DMS153 treated with DMSO at 0.1 percent for 48 hours (cell line): ENCODE measurements at regions not wholly inside any gene's neighbourhood (a gene's known extent, or its start where the extent isn't known, plus 50 kb on each side); places are given as distances from the start of the nearest gene placed in this dataset.
A peak's percentile ranks its signal among the peaks of the same experiment; 100 is the strongest.

ENCODE experiments used
- DNase-seq: peaks from one replicate; lab custom pipeline; 2025; ENCODE audit not compliant: unreplicated experiment; lab: John Stamatoyannopoulos, UW

DNA sequence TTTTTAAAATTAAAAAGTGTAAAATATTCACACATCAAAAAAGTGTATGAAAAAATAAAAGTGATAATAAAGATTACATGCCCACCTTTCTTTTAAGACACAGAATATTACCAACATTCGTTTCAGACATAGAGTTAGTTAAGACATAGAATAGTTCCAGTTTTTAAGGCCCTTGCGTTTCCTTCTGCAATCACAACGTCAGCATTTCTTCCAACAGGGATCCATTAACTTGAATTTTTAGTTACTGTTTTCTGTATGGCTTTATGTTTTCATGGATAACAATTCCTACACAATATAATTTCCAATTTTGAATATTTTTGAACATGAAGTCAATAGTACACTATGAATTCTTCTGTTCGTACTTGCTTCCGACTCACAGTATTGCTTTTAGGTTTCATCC is 170.8 kb upstream of the C11orf87 start:
- no peak for DNase-seq

DNA sequence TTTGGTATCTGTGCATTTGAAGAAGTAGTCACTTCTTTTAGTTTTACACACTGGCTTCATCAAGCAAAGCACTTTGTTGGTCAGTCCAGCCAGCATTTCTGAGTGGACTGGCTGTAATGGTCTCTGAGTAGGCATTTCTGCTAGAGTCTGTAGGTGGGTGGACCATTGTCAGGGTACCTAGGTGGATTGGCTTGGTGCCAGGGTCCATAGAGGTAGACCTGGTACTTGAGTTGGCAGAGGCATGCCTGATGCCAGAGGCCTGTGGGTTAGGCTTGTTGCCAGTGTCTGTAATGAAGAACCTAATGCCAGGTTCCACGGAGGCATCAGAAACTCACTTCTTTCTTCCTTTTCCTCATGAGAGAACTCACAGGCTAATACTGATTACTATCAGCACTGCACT is 157.9 kb upstream of the C11orf87 start:
- DNase-seq = no peak

DNA sequence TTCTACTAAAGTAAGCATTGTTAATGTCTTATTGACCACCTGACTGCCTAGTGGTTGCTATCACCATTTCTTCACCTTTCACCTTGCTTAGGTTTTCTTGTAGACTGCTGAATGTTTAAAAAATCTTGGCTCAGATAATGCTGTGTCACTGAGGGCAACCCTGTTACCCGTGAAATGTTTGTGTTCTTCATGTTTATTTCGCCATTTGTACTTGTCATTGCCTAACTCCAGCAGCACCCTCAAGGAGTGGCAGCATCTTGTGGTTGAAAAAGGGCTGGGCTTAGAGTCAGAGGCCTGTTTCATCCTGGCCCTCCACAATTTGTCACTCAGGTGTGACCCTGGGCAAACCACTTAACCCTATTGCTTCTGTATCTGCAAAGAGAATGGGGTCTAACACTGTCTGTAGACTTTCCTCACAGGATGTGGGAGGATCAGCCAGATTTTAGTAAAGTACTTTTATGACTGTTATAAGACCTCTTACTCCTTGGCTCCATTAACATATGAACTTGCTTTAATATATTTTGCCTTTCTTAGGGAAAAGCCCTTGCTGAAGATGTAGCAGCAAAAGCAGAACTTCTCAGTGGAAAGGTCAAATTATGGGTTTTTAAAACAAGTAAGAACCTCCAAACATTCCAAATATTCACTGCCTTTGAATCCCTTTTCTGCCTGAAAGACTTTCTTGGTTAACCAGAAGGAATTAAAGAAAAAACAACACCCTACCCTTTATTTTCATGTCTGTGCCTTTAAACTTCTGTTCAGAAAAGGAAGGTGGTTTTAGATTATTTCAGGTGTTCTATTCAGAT is 154.5 kb upstream of the C11orf87 start:
- DNase-seq = no peak

DNA sequence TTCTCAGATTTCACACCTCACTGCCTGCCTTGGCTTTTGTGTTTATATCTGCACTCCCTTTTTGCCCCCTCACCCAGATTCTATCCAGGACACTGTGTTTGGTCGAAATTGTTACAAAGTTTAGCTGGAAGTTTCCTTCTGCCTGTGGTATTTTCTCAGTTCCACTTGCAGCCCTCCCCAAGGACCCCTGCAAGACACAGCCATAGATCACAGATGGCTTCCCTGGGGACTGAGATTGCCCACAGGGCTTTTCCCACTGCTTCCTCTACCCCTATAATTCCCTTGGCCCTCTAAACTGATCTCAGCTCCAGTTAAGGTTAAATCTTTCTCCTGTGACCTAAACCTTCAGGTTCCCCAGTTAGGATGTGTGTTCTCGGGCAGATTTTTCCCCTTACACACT is 146.1 kb upstream of the C11orf87 start:
- no peak for DNase-seq

DNA sequence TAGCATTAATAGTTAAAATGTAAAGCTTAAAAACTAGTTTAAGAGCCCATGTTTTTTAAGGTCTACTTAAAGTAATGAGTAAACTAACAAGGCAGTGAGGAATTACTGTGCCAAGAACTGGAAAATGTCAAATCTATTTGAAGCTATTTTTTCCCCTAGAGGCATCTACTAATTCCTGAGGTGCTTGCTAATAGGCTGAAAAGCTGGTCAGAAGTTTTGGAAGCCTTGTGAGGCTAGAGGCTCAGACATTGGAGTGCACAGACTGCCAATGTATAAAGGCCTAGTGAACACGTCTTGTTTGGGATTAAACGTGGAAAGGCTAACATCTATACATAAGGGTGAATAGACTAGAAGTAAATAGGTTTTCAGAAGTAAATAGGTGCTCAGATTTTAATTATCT is 136.5 kb upstream of the C11orf87 start:
- no peak for DNase-seq

DNA sequence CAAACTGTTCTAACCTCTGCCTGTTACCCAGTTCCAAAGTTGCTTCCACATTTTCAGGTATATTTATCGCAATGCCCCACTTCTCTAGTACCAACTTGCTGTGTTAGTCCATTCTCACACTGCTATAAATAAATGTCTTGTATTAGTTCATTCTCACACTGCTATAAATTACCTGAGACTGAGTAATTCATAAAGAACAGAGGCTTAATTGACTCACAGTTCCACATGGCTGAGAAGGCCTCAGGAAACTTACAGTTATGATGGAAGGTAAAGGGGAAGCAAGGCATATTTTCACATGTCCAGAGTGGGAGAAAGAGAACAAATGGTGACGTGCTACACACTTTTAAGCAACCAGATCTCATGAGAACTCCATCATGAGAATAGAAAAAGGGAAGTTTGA is 130.4 kb upstream of the C11orf87 start:
- DNase-seq = no peak

DNA sequence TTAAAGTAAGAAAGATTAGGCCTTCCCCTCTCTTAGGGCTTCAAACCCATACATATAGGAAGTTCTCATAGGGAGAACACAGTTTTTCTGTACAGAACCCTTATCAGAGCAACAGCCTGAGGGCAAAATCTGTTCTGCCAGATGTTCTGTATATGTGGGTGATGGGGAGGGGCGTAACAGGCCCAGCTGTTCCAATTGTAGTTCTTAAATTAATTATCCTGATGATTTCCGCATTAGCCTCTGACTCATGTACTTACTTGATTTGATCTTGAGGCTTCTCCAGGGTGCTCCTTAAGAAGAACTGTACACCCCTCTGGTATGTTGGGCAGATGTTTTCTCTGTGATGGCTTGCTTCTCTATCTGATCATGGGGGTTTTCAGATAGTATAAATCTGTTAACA is 123.1 kb upstream of the C11orf87 start:
- DNase-seq = no peak

DNA sequence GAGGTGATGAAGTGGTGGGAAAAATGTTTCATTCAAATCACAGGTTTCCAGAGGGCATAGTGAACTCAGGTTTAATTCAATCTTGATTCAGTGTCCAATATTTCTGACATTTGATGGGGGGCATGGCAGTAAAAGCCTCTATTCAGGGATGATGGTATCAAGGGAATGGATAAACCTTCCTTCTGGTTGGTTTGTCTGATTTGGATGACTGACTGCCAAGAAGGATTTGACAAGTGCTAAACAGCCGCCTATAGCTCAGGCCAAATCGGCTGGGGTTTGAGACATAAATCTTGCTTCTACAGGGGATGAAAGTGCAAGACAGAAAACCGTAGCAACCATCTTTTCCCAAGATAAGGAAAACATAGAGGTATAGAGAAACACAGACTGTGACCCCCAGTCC is 121.8 kb upstream of the C11orf87 start:
- DNase-seq = no peak

DNA sequence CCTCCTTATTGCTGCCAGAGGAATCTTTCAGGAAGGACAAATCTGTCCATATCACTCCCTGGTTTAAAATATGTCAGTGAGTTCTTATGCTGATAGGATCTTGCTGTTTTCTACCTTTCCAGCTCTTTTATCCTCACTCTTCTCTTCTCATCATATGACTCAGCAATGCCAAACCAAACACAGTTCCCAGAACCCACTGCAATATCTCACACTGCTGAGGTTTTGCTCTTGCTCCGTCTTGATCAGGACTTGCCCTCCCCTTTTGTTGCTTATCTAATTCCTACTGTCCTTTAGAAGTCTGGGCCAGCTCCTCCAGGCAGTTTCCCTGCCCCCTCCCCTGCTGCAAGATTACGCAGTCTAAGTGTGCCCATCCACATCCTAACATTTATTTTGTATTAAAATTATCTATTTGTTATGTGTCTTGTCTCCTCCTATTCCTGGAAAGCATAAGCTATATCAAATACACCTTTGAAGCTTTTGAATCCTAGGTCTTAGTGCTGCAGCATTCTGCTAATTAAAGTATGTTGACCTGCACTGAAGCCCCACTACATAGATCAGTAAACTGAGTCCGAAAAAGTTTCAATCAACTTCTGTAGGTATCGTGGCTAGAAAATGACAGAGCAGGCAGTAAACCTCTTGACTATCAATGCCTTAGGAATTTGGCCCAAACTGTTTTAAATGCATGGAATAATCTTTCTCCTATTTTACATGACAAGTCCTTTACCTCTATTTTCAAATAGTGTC is 119.2 kb upstream of the C11orf87 start:
- DNase-seq = no peak

DNA sequence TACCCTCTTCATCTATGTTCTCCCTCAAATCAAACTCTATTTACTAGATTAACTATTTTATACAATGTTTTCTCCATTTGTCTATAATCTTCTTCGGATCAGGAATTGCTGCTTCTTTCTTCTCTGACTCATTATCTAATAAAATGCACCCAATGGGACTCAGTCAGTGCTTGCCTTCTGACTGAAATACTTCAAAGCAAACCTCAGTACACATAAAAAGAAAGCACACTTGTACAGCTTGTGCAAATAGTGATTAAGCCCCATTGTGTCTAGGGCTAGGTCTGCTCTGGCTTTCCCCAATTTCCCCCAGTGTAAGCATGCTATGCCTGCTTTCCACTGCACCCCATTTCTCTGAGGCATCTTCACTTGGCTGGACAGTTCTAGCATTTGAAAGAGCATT is 118.6 kb upstream of the C11orf87 start:
- DNase-seq = peak; percentile 26

DNA sequence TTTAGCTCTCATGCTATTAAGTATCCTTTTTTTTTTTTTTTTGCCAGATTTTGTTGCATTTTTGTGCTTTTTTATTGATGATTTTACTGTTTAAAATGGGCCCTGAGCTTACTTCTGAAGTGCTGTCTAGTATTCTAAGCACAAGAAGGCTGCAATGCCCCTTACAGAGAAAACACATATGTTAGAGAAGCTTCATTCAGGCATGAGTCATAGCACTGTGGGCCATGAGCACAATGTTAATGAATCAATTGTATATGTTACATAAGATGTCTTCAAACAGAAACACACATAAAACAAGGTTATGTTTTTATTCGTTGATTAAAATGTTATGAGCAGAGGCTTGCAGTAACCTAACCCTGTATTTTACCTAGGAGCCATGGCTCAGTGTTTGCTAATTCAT is 117.8 kb upstream of the C11orf87 start:
- peak; percentile 8 for DNase-seq

DNA sequence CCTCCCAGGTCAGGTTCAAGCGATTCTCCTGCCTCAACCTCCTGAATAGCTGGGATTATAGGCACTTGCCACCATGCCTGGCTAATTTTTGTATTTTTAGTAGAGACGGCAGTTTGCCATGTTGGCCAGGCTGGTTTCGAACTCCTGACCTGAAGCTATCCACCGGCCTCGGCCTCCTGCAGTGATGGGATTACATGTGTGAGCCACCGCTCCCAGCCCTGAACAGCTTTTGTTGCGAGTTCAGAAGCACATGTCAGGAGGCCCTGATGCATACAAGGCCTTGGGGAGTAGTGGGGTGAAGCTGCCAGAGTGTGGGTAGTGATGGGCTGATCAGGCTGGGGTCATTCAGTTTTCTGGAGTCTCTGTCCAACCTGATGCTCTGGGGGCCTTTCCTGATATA is 117.0 kb upstream of the C11orf87 start:
- DNase-seq = no peak

DNA sequence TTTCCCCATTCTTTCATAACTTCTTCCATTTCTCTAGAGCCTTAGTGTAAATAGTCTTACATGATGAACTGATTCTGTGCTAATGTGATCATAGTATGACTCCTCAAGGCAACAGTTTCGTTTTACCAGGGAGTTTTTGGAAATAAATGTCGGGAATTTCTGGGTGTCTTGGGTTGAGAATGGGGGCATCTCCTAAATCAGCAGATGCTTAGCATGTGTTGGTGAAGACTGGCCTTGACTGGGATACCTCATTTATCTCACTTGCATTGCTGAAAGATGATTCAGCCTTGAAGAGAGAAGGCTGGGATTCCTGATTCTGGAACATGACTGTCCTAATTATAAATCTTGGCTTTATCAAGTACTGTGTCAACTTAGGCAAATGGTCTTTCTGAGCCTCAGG is 115.7 kb upstream of the C11orf87 start:
- DNase-seq = no peak

DNA sequence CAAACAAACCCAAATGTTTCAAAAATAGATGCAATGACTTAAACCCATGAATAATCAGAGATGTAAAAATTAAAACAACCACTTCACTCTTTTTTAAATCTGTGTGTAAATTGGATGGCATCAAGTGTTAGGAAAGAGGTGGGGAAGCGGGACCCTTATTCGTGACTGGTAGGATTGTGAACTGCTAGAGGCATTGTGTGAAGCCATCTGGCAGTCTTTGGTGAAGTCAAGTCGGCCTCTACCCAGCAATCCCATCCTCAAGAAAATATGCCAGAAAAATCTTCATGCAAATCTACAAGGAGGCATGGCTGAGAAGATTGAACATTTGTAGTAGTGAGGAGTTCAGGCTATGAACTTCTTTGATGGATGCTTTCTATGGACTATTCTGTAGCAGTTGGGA is 114.6 kb upstream of the C11orf87 start:
- no peak for DNase-seq

DNA sequence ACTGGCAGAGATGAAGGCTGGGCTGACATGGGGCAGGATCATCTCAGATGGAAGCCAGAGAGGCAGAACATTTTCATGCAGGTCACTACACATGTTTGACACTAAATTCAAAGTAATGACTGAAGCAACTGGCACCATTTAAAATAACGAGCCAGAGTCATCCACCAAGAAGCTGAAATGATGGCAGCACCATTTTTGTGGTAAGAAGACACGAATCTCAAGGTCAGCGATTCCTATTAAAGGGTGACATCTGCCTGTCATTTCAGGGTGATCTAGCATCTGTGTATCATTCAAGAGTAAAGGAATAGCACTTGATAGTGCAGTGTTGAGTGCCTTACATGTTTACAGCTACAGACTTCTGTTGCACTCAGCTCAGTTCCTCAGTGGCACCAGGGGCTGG is 113.4 kb upstream of the C11orf87 start:
- no peak for DNase-seq

DNA sequence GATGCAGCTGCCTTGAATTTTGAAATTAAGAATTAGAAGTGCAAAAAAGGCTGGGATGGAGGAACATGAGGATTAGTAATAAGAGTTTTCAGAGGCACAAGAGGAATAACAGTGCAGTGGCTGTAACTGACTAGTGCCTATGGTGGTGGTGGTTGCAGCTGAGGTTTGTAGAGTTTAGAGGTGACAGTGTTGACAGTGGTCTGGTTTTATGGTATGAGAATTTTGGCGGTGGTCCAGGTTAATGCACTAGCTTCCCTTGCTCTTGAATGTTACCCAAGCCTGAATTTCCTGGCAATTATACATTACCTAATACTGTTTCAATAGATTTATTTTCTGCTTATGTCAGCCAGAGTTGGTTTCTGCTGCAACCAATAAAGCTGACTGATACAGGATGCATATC is 112.8 kb upstream of the C11orf87 start:
- peak; percentile 76 for DNase-seq

DNA sequence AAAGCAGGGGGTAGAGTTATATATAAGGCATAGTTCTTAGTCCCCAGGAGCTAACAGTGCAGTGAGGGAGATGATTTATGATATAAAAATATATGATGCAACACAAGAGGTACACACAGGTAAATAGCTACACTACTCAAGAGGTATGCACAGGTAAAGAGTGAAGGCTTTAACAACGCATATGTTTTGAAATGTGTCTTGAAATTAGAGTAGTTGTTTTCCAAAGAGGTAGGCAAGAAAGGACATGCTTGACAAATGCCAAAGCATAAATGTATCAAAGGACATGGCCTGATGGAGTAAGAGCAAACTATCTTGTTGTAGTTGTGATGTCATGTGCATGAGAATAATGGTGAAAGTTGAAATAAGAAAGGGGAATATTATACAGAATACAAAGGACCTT is 104.3 kb upstream of the C11orf87 start:
- no peak for DNase-seq

DNA sequence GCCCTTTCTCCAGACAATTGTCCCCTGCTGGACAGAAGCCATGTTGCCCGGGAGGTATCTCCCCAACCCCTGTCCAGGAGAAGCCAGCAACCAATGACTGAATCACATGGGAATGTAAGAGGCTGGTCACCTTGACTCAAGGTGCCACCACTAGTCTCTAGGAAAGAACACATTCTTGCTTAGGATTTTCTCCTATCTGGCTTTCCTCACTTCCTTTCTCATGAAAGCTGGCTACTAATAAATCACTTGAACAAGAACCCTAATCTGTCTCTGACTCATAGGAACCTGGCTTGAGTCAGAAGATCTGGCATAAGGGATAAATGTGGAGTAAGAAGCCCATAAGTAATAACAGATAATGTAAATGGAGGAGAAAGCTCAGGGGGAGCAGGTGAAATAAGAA is 101.4 kb upstream of the C11orf87 start:
- no peak for DNase-seq

DNA sequence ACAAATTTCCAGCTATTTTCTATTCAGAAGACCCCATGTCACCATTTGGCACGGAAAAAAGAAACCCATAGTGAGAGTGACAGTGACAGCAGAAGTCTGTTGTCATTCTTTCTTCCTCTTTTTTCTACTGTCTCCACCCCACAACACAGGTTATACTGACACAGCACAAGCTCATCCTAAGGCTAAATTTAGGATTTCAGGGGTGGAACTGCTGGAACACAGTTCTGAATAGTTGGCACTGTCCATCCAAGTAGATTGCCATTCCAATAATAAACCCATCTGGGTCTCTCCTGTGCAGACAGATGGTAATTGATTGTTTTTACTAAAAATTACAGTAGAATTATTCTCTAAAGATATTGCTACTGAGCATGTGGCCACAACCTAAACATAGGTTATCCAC is 95.2 kb upstream of the C11orf87 start:
- DNase-seq = no peak

DNA sequence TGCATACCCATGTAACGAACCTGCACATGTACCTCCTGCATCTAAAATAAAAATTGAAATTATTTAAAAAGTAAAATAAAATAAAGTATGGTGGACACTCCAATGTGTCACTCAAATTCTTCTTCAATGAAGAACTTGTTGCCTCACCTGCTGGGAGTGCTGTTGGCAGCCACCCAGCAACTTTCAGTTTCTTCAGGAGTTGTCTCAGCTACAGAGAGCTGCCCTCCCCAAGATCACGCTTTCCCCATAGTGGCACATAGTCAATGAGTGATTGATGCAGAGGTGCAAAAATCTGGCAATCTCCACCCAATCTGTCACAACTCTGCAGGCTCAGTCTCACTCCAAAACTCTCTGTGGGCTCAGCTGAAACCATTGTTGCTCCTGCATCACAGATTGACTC is 92.3 kb upstream of the C11orf87 start:
- DNase-seq = no peak

DNA sequence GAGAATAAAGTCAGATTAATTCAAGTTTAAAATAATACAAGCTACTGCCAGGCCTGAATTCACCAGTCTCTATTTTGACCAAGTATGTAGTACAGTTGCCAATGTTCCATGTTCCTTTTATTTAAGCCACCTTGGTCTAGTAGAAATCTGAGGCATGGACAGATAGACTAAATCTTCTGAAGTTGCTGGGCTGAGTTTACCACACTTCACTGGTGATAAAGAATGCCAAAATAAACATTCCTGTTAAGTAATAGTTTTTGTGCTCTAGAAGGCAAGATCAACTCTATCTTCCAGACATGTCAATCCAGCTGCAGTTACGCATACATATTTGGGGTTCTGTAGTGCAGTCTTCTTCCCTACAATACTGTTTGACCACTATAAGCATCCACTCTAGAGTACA is 83.9 kb upstream of the C11orf87 start:
- DNase-seq = no peak

DNA sequence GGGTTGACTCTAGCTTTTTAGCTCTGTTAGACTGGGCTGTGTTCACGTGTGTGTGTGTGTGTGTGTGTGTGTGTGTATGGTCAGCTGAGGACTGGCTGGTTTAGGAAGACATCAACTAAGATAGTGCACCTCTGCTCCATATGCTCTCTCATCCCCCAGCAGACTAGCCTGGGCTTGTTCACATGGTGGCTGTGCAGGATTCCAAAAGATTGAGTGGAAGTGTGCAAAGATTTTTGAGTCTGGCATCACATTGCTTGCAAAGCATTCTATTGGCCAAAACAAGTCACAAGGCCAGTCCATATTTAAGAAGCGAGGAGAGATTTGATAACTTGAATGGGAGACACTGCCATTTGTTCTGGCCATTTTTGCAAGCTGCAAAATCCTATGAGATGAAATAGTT is 79.7 kb upstream of the C11orf87 start:
- DNase-seq = no peak

DNA sequence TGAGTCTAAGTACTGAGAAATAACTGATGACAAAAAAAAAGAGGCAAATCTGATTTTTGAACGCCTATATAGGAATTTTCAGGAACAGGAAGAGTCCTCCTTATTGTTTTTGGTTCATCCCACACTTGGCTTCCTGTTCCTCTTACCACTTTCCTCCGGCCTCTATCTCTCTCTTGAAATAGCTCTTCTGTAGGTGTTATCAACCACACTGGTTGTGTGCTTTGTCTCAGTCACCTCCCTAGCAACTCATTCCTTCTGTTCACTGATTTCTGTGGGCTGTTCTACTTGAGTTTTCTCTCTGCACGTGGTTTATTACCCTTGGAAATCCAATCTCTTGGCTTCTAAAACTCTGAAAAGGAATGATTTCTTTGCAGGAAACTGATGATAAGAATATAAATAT is 78.7 kb upstream of the C11orf87 start:
- no peak for DNase-seq
